Loucy (cell line): ENCODE measurements at regions not wholly inside any gene's neighbourhood (a gene's known extent, or its start where the extent isn't known, plus 50 kb on each side); places are given as distances from the start of the nearest gene placed in this dataset.

ENCODE experiments used
- H2AFZ ChIP-seq: fragments of 200-600 bp; sonication (generic); 2 replicates; pipeline ENCODE4 v1.6.0; 2016; ENCODE audit warnings: antibody characterized with exemption, mild to moderate bottlenecking, low read length, moderate library complexity
- H3F3A ChIP-seq: fragments of 200-600 bp; 2 replicates; pipeline ENCODE4 v1.6.0; 2016; ENCODE audit warnings: antibody characterized with exemption, low read depth, mild to moderate bottlenecking
- H3K27me3 ChIP-seq: fragments of 200-600 bp; sonication (generic); 2 replicates; pipeline ENCODE4 v1.6.1; 2014; ENCODE audit warnings: low read length, mild to moderate bottlenecking; ENCODE audit not compliant: insufficient read depth, poor library complexity, severe bottlenecking
- H3K36me3 ChIP-seq: fragments of 200-600 bp; sonication (generic); 2 replicates; pipeline ENCODE4 v1.6.1; 2016; ENCODE audit warnings: low read length; ENCODE audit not compliant: insufficient read depth
- H3K4me1 ChIP-seq: fragments of 200-600 bp; sonication (generic); 2 replicates; pipeline ENCODE4 v1.5.1; 2014; ENCODE audit warnings: low read length, mild to moderate bottlenecking; ENCODE audit not compliant: insufficient read depth, poor library complexity, severe bottlenecking
- H3K4me2 ChIP-seq: fragments of 200-600 bp; sonication (generic); 2 replicates; pipeline ENCODE4 v1.6.0; 2014; ENCODE audit warnings: antibody characterized with exemption, low read length, low read depth, mild to moderate bottlenecking; ENCODE audit not compliant: poor library complexity, severe bottlenecking
- H3K4me3 ChIP-seq: fragments of 200-600 bp; sonication (generic); 2 replicates; pipeline ENCODE4 v1.5.1; 2014; ENCODE audit warnings: low read length, mild to moderate bottlenecking, mixed read lengths; ENCODE audit not compliant: poor library complexity, severe bottlenecking
- H3K79me2 ChIP-seq: fragments of 200-600 bp; sonication (generic); 2 replicates; pipeline ENCODE4 v1.6.1; 2014; ENCODE audit warnings: low read length; ENCODE audit not compliant: insufficient read depth
- H3K9ac ChIP-seq: fragments of 200-600 bp; sonication (generic); 2 replicates; pipeline ENCODE4 v1.6.0; 2014; ENCODE audit warnings: mild to moderate bottlenecking, low read depth, low read length, moderate library complexity; ENCODE audit not compliant: poor library complexity, severe bottlenecking
- H3K9me2 ChIP-seq: fragments of 200-600 bp; sonication (generic); replicated peaks from 2 replicates; pipeline ENCODE4 v1.6.1; 2016; ENCODE audit warnings: low read depth, low read length, mixed read lengths
- H3K9me3 ChIP-seq: fragments of 200-600 bp; sonication (generic); 2 replicates; pipeline ENCODE4 v1.6.1; 2014; ENCODE audit warnings: mild to moderate bottlenecking, antibody characterized with exemption, low read length, low read depth; ENCODE audit not compliant: insufficient read depth
- H4K20me1 ChIP-seq: fragments of 200-600 bp; sonication (generic); 2 replicates; pipeline ENCODE4 v1.6.0; 2014; ENCODE audit warnings: antibody characterized with exemption, low read length, mild to moderate bottlenecking; ENCODE audit not compliant: insufficient read depth, poor library complexity, severe bottlenecking
- EZH2phosphoT487 ChIP-seq: fragments of 200-600 bp; IDR thresholded peaks from 2 replicates; pipeline ENCODE4 v1.6.1; 2018; ENCODE audit warnings: antibody characterized with exemption, mild to moderate bottlenecking, moderate library complexity, borderline replicate concordance
- TF ChIP-seq, protein P1 (sequence below): fragments of 200-600 bp; sonication (generic); conservative IDR thresholded peaks from 2 replicates; pipeline ENCODE4 v1.5.1; 2014; ENCODE audit warnings: mild to moderate bottlenecking, antibody characterized with exemption, low read length

DNA sequence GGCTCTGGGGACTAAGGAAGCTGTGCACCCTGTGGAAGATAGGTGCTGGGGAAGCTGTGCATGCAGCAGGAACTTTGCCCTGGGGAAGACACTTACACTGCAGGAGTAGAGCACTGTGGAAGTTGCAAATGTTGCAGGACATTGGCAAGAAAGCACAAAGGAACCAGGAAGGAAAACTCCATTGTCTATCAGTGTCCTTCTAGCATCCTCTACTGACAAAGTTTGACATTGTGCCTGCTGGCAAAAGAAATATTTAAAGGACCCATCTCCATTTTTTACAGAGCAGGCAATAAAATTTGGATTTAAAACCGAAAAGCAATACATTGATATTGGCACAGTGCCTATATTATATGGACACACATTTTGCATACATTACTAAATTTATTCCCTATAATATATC, 394.1 kb downstream of the PBX1 start:
- Histone ChIP-seq H3K36me3 (no peaks in the 10 kb centered on the region), H3K9ac (no peak overlapping the region), H3F3A (no peaks in the 10 kb centered on the region), H3K27me3 (no peaks in the 10 kb centered on the region), H3K9me3 (peaks cover 6% of the 10 kb centered on the region), H3K4me3 (no peak overlapping the region), H3K9me2 (no peaks in the 10 kb centered on the region), H3K79me2 (no peaks in the 10 kb centered on the region), H2AFZ (no peak overlapping the region), H3K4me2 (no peak overlapping the region), H3K4me1 (no peaks in the 10 kb centered on the region), H4K20me1 (no peaks in the 10 kb centered on the region)
- TF ChIP-seq EZH2phosphoT487, result no peak
- TF ChIP-seq, protein P1, sequence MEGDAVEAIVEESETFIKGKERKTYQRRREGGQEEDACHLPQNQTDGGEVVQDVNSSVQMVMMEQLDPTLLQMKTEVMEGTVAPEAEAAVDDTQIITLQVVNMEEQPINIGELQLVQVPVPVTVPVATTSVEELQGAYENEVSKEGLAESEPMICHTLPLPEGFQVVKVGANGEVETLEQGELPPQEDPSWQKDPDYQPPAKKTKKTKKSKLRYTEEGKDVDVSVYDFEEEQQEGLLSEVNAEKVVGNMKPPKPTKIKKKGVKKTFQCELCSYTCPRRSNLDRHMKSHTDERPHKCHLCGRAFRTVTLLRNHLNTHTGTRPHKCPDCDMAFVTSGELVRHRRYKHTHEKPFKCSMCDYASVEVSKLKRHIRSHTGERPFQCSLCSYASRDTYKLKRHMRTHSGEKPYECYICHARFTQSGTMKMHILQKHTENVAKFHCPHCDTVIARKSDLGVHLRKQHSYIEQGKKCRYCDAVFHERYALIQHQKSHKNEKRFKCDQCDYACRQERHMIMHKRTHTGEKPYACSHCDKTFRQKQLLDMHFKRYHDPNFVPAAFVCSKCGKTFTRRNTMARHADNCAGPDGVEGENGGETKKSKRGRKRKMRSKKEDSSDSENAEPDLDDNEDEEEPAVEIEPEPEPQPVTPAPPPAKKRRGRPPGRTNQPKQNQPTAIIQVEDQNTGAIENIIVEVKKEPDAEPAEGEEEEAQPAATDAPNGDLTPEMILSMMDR, result no peak

DNA sequence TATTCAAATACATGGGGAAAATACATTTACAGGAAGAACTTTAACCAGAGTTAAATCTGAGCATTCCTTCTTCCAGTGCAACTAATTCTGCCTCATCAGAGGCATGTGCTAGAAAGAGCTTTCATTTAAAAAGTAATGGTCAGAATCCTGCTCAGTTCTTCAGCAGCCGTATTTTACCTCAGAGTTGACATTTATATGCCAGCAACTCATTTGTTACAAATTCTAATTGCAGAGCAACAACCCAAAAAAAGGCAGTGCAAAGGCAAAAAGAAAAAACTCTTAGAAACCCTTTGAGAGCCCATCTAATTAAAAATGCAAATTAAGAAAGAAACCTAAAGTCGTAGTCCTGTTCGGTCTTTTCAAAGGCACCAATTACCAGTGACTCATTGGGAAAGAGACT, 392.5 kb downstream of the PBX1 start:
- Histone ChIP-seq H3K4me2 (no peak overlapping the region), H3K4me3 (no peak overlapping the region), H2AFZ (no peak overlapping the region), H3K4me1 (no peaks in the 10 kb centered on the region), H4K20me1 (no peaks in the 10 kb centered on the region), H3K9me2 (no peaks in the 10 kb centered on the region), H3K9me3 (peaks cover 6% of the 10 kb centered on the region), H3K79me2 (no peaks in the 10 kb centered on the region), H3K27me3 (no peaks in the 10 kb centered on the region), H3K36me3 (no peaks in the 10 kb centered on the region), H3F3A (no peaks in the 10 kb centered on the region), H3K9ac (no peak overlapping the region)
- no peak for TF ChIP-seq EZH2phosphoT487
- TF ChIP-seq, protein P1, result no peak

DNA sequence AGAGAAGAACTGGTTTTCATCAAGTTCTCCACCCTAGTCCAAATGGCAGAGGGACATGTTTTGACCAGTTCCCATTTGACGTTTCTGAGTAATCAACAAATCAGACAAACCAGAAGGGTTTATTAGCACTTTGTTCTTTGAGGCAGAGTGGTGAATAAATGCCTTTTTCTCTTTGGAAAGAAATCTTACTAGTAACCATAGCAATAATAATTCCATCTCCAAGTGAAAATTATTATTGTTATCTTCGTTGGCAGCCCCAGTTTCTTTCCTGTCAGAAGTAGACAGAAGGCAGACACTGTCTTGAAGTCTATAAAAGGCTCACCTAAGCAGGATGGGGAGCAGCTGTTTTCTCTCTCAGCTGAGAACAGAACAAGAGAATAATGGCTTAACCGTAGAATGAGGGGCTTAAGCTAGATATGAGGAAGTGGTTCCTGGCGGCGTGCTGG, 391.6 kb downstream of the PBX1 start:
- Histone ChIP-seq H3K4me2 (no peak overlapping the region), H3K9me3 (peaks cover 6% of the 10 kb centered on the region), H3K9ac (no peak overlapping the region), H3K27me3 (no peaks in the 10 kb centered on the region), H3K9me2 (no peaks in the 10 kb centered on the region), H2AFZ (no peak overlapping the region), H3K4me1 (no peaks in the 10 kb centered on the region), H3K36me3 (no peaks in the 10 kb centered on the region), H3K79me2 (no peaks in the 10 kb centered on the region), H4K20me1 (no peaks in the 10 kb centered on the region), H3K4me3 (no peak overlapping the region), H3F3A (no peaks in the 10 kb centered on the region)
- TF ChIP-seq EZH2phosphoT487, result no peak
- TF ChIP-seq, protein P1, result no peak
